WTC11 (cell line): ENCODE measurements at regions not wholly inside any gene's neighbourhood (a gene's known extent, or its start where the extent isn't known, plus 50 kb on each side); places are given as distances from the start of the nearest gene placed in this dataset.

Source experiments
- ATF6 ChIP-seq: sonication (generic); formaldehyde crosslinking; IDR thresholded peaks from 2 replicates; pipeline ENCODE4 v1.8.1; 2023; ENCODE audit warnings: mild to moderate bottlenecking, missing genetic modification reagents
- CTCF ChIP-seq: fragments of 200-600 bp; IDR thresholded peaks from 2 replicates; pipeline ENCODE4 v1.8.0; 2022; ENCODE audit warnings: antibody characterized with exemption
- ESRRA ChIP-seq: sonication (generic); formaldehyde crosslinking; IDR thresholded peaks from 2 replicates; pipeline ENCODE4 v1.8.1; 2022; ENCODE audit warnings: mild to moderate bottlenecking, missing genetic modification reagents, borderline replicate concordance
- JUN ChIP-seq: sonication (generic); formaldehyde crosslinking; IDR thresholded peaks from 2 replicates; pipeline ENCODE4 v1.8.0; 2023; ENCODE audit warnings: mild to moderate bottlenecking, missing genetic modification reagents
- MAX ChIP-seq: sonication (generic); formaldehyde crosslinking; IDR thresholded peaks from 2 replicates; pipeline ENCODE4 v1.8.0; 2022; ENCODE audit warnings: mild to moderate bottlenecking, missing genetic modification reagents
- MLX ChIP-seq: sonication (generic); formaldehyde crosslinking; IDR thresholded peaks from 2 replicates; pipeline ENCODE4 v1.8.1; 2023; ENCODE audit warnings: mild to moderate bottlenecking, missing genetic modification reagents, moderate library complexity
- RELA ChIP-seq: sonication (generic); formaldehyde crosslinking; IDR thresholded peaks from 2 replicates; pipeline ENCODE4 v1.8.1; 2022; ENCODE audit warnings: missing genetic modification reagents, mild to moderate bottlenecking, borderline replicate concordance
- SP1 ChIP-seq: sonication (generic); formaldehyde crosslinking; conservative IDR thresholded peaks from 2 replicates; pipeline ENCODE4 v1.8.1; 2022; ENCODE audit warnings: missing genetic modification reagents
- TEAD4 ChIP-seq: sonication (generic); formaldehyde crosslinking; IDR thresholded peaks from 2 replicates; pipeline ENCODE4 v1.8.0; 2022; ENCODE audit warnings: mild to moderate bottlenecking, missing genetic modification reagents
- TP53 ChIP-seq: sonication (generic); formaldehyde crosslinking; IDR thresholded peaks from 2 replicates; pipeline ENCODE4 v1.8.1; 2023; ENCODE audit warnings: mild to moderate bottlenecking, missing genetic modification reagents
- TF ChIP-seq, protein P1 (sequence below): sonication (generic); formaldehyde crosslinking; IDR thresholded peaks from 2 replicates; pipeline ENCODE4 v1.8.1; 2023; ENCODE audit warnings: mild to moderate bottlenecking, missing genetic modification reagents, borderline replicate concordance

DNA sequence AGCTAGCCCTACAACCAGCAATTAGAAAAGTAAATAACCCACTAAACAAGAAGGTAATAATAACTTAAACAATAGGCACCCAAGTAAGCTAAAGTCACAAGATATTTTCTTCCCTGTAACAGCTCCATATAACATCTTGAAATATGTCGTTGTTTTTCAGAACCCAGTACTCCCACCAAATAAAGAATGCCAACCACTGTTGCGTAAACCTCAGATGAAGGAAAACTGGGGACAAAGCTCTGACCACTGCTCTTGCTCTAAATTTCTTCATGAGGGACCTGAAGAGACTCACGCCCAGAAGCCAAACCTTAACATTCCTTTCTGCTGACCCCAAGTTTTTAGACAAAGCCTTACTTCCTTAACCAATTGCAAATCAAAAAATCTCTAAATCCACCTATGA lies 267.7 kb upstream of the GAS1 start:
- TF ChIP-seq JUN (CRISPR knock-in tag) = no peak
- TF ChIP-seq CTCF = no peak
- TF ChIP-seq ATF6 (CRISPR knock-in tag) = no peak
- no peak for TF ChIP-seq TEAD4 (CRISPR knock-in tag)
- no peak for TF ChIP-seq MAX (CRISPR knock-in tag)
- TF ChIP-seq TP53 = no peak
- TF ChIP-seq, protein P1, sequence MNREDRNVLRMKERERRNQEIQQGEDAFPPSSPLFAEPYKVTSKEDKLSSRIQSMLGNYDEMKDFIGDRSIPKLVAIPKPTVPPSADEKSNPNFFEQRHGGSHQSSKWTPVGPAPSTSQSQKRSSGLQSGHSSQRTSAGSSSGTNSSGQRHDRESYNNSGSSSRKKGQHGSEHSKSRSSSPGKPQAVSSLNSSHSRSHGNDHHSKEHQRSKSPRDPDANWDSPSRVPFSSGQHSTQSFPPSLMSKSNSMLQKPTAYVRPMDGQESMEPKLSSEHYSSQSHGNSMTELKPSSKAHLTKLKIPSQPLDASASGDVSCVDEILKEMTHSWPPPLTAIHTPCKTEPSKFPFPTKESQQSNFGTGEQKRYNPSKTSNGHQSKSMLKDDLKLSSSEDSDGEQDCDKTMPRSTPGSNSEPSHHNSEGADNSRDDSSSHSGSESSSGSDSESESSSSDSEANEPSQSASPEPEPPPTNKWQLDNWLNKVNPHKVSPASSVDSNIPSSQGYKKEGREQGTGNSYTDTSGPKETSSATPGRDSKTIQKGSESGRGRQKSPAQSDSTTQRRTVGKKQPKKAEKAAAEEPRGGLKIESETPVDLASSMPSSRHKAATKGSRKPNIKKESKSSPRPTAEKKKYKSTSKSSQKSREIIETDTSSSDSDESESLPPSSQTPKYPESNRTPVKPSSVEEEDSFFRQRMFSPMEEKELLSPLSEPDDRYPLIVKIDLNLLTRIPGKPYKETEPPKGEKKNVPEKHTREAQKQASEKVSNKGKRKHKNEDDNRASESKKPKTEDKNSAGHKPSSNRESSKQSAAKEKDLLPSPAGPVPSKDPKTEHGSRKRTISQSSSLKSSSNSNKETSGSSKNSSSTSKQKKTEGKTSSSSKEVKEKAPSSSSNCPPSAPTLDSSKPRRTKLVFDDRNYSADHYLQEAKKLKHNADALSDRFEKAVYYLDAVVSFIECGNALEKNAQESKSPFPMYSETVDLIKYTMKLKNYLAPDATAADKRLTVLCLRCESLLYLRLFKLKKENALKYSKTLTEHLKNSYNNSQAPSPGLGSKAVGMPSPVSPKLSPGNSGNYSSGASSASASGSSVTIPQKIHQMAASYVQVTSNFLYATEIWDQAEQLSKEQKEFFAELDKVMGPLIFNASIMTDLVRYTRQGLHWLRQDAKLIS = no peak
- TF ChIP-seq MLX (CRISPR knock-in tag) = no peak
- TF ChIP-seq SP1 (CRISPR knock-in tag) = no peak
- no peak for TF ChIP-seq RELA (CRISPR knock-in tag)
- TF ChIP-seq ESRRA (CRISPR knock-in tag) = no peak
